Fibroblast of pulmonary artery (primary cell): ENCODE measurements at regions not wholly inside any gene's neighbourhood (a gene's known extent, or its start where the extent isn't known, plus 50 kb on each side); places are given as distances from the start of the nearest gene placed in this dataset.

ENCODE experiments used
- DNase-seq: peaks from one replicate; pipeline ENCODE4 v3.0.0-alpha.2; 2010; ENCODE audit warnings: low read depth
- H3K4me3 ChIP-seq: replicated peaks from 2 replicates; pipeline ENCODE4 v1.5.1; 2011; ENCODE audit warnings: low read depth, mild to moderate bottlenecking, control low read depth, low read length, moderate library complexity
- CTCF ChIP-seq: IDR thresholded peaks from 2 replicates; pipeline ENCODE4 v1.5.1; 2011; ENCODE audit warnings: mild to moderate bottlenecking, control low read depth, low read length, inconsistent platforms; ENCODE audit errors: missing control alignments

- TF ChIP-seq CTCF, result no peak
- DNase-seq, result no peak
- H3K4me3 ChIP-seq, result no peak overlapping the region
These were observed 71.6 kb upstream of the STC2 start for GRCh38 chr5:173399851-173400250.

- TF ChIP-seq CTCF, result no peak
- H3K4me3 ChIP-seq, result no peak overlapping the region
- DNase-seq, result no peak
These were observed 69.3 kb upstream of the STC2 start for GRCh38 chr5:173397516-173397915.

- H3K4me3 ChIP-seq, result no peak overlapping the region
- peak; percentile 21 for TF ChIP-seq CTCF
- peak; percentile 16 for DNase-seq
These were observed 68.2 kb upstream of the STC2 start for GRCh38 chr5:173396311-173396993.

GRCh38 chr5:173395933-173396308, 67.7 kb upstream of the STC2 start:
- H3K4me3 ChIP-seq, result no peak overlapping the region
- no peak for DNase-seq
- no peak for TF ChIP-seq CTCF

GRCh38 chr5:173395257-173395932, 67.2 kb upstream of the STC2 start:
- DNase-seq, result peak; percentile 58
- TF ChIP-seq CTCF, result peak; percentile 49
- no peak overlapping the region for H3K4me3 ChIP-seq

GRCh38 chr5:173394701-173395100, 66.5 kb upstream of the STC2 start:
- no peak overlapping the region for H3K4me3 ChIP-seq
- no peak for TF ChIP-seq CTCF
- DNase-seq, result no peak

GRCh38 chr5:173392172-173392571, 64.0 kb upstream of the STC2 start:
- no peak for TF ChIP-seq CTCF
- H3K4me3 ChIP-seq, result no peak overlapping the region
- DNase-seq, result no peak
